Eye (tissue), 1 donor: ENCODE measurements at regions not wholly inside any gene's neighbourhood (a gene's known extent, or its start where the extent isn't known, plus 50 kb on each side); places are given as distances from the start of the nearest gene placed in this dataset.
A peak's percentile ranks its signal among the peaks of the same experiment; 100 is the strongest.
"Not testable (repeated sequence)": the region's sequence is repeated elsewhere in the genome, so short reads cannot be mapped to it uniquely, and the experiment has no call there.

Experiments used
- DNase-seq: peaks from one replicate; pipeline ENCODE4 v3.0.0-alpha.2; 2015

- DNase-seq, result no peak
Observed at GRCh38 chr7:69062020-69062765, 536.1 kb upstream of the AUTS2 start.

GRCh38 chr7:69067397-69067796, 530.9 kb upstream of the AUTS2 start:
- DNase-seq, result no peak

- DNase-seq, result no peak
Observed at GRCh38 chr7:69070476-69070875, 527.8 kb upstream of the AUTS2 start.

- no peak for DNase-seq
Observed at GRCh38 chr7:69076566-69076965, 521.7 kb upstream of the AUTS2 start.

GRCh38 chr7:69078997-69079769, 519.1 kb upstream of the AUTS2 start:
- peak; percentile 17 for DNase-seq

GRCh38 chr7:69087281-69087680, 511.0 kb upstream of the AUTS2 start:
- DNase-seq, result not testable (repeated sequence)

GRCh38 chr7:69088185-69088584, 510.1 kb upstream of the AUTS2 start:
- no peak for DNase-seq

GRCh38 chr7:69090936-69091335, 507.3 kb upstream of the AUTS2 start:
- DNase-seq, result no peak

GRCh38 chr7:69091521-69091920, 506.8 kb upstream of the AUTS2 start:
- DNase-seq, result peak; percentile 21

GRCh38 chr7:69095127-69095526, 503.1 kb upstream of the AUTS2 start:
- DNase-seq, result no peak

GRCh38 chr7:69095649-69096048, 502.6 kb upstream of the AUTS2 start:
- no peak for DNase-seq

- no peak for DNase-seq
Observed at GRCh38 chr7:69104023-69104422, 494.3 kb upstream of the AUTS2 start.

- DNase-seq, result no peak
Observed at GRCh38 chr7:69105092-69105491, 493.2 kb upstream of the AUTS2 start.

GRCh38 chr7:69105981-69106380, 492.3 kb upstream of the AUTS2 start:
- no peak for DNase-seq

- DNase-seq, result not testable (repeated sequence)
Observed at GRCh38 chr7:69106449-69106848, 491.8 kb upstream of the AUTS2 start.

- not testable (repeated sequence) for DNase-seq
Observed at GRCh38 chr7:69106946-69107345, 491.3 kb upstream of the AUTS2 start.

GRCh38 chr7:69108097-69108496, 490.2 kb upstream of the AUTS2 start:
- no peak for DNase-seq

- DNase-seq, result no peak
Observed at GRCh38 chr7:69109246-69109645, 489.0 kb upstream of the AUTS2 start.

- DNase-seq, result no peak
Observed at GRCh38 chr7:69109879-69110278, 488.4 kb upstream of the AUTS2 start.

- no peak for DNase-seq
Observed at GRCh38 chr7:69110450-69111050, 487.7 kb upstream of the AUTS2 start.

GRCh38 chr7:69114374-69114773, 483.9 kb upstream of the AUTS2 start:
- DNase-seq, result no peak

GRCh38 chr7:69115788-69116187, 482.5 kb upstream of the AUTS2 start:
- no peak for DNase-seq

GRCh38 chr7:69116196-69116595, 482.1 kb upstream of the AUTS2 start:
- DNase-seq, result not testable (repeated sequence)

GRCh38 chr7:69122953-69123352, 475.3 kb upstream of the AUTS2 start:
- no peak for DNase-seq
